LNCAP (cell line): ENCODE measurements at regions not wholly inside any gene's neighbourhood (a gene's known extent, or its start where the extent isn't known, plus 50 kb on each side); places are given as distances from the start of the nearest gene placed in this dataset.

Experiments
- CTCF ChIP-seq: fragments of 450-650 bp; IDR thresholded peaks from 2 replicates; pipeline ENCODE4 v1.5.1; 2017; ENCODE audit warnings: mild to moderate bottlenecking

GRCh38 chr4:1469607-1470392 is 63.6 kb upstream of the NKX1-1 start:
- no peak for TF ChIP-seq CTCF

GRCh38 chr4:1469043-1469442 is 62.8 kb upstream of the NKX1-1 start:
- TF ChIP-seq CTCF, result no peak

- no peak for TF ChIP-seq CTCF
Observed at GRCh38 chr4:1467581-1468458, 61.6 kb upstream of the NKX1-1 start.

GRCh38 chr4:1466863-1467165 is 60.6 kb upstream of the NKX1-1 start:
- no peak for TF ChIP-seq CTCF

- TF ChIP-seq CTCF, result no peak
Observed at GRCh38 chr4:1466034-1466862, 60.0 kb upstream of the NKX1-1 start.

GRCh38 chr4:1465173-1466033 is 59.2 kb upstream of the NKX1-1 start:
- TF ChIP-seq CTCF, result no peak
